ENCODE measurements at regions not wholly inside any gene's neighbourhood (a gene's known extent, or its start where the extent isn't known, plus 50 kb on each side); places are given as distances from the start of the nearest gene placed in this dataset.

- TF ChIP-seq CTCF (conservative IDR thresholded peaks at IDR 0.05 in 1 of 2, IDR thresholded peaks at IDR 0.05 in 1 of 2; ENCODE audit: extremely low read depth in 1 of 2, insufficient read depth in 1 of 2, low read depth in 1 of 2, low read length in 2 of 2), result no peak
- no peak for TF ChIP-seq EZH2 (IDR thresholded peaks at IDR 0.05; ENCODE audit: borderline replicate concordance, low read length)
Observed at GRCh38 chr14:25444381-25444780, 394.4 kb upstream of the STXBP6 start.
